Psoas muscle (tissue), 7 donors: ENCODE measurements at regions not wholly inside any gene's neighbourhood (a gene's known extent, or its start where the extent isn't known, plus 50 kb on each side); places are given as distances from the start of the nearest gene placed in this dataset.

Source experiments
- ATAC-seq, 4 donors: fragments of 200-7000 bp; cut with Tn5 transposase; one replicate each; pipeline ENCODE4 v1.9.1; 2020; ENCODE audit warnings: moderate library complexity in 3 of 4, mild to moderate bottlenecking in 2 of 4
- DNase-seq, 2 donors: peaks; one replicate each; pipeline ENCODE4 v3.0.0-alpha.2; 2020
- H3K27ac ChIP-seq: fragments of 200-600 bp; one replicate; pipeline ENCODE4 v1.8.0; 2022
- H3K27me3 ChIP-seq, 3 donors: fragments of 200-600 bp in 1 of 3; one replicate each; pipeline versions ENCODE4 v1.6.1 to v1.8.0; 2013 to 2022; ENCODE audit warnings: low read length in 2 of 3, mild to moderate bottlenecking in 2 of 3, moderate library complexity in 1 of 3; ENCODE audit not compliant: insufficient read depth in 3 of 3
- H3K36me3 ChIP-seq, 2 donors: fragments of 200-600 bp in 1 of 2; one replicate each; pipeline versions ENCODE4 v1.6.1 to v1.8.0; 2013 to 2022; ENCODE audit warnings: low read depth in 1 of 2, mild to moderate bottlenecking in 1 of 2, moderate library complexity in 1 of 2; ENCODE audit not compliant: insufficient read depth in 1 of 2
- H3K4me1 ChIP-seq: fragments of 200-600 bp; one replicate; pipeline ENCODE4 v1.8.0; 2022
- H3K4me3 ChIP-seq: fragments of 200-600 bp; one replicate; pipeline ENCODE4 v1.8.0; 2022; ENCODE audit warnings: mild to moderate bottlenecking
- H3K9me3 ChIP-seq: fragments of 200-600 bp; one replicate; pipeline ENCODE4 v1.8.0; 2022
- CTCF ChIP-seq: fragments of 200-600 bp; IDR thresholded peaks from one replicate; pipeline ENCODE4 v1.8.0; 2022; ENCODE audit warnings: antibody characterized with exemption
- WGBS, 3 donors: extraction: QIAGEN DNeasy Blood & Tissue Kit; methylation state at CpG; one replicate each; pipeline versions ENCODE4 v1.1.6 to v1.1.7; 2013; 5-methylcytosine and 5-hydroxymethylcytosine counted together
- intact Hi-C, 2 donors: fragments of 100-400 bp; cut with DNase I; formaldehyde crosslinking; loops; one replicate each; pipeline versions ENCODE4 v1.11.0 to v1.14.2; 2022
- donor health status: healthy with polysubstance abuse.
- donor health status: DM: no; HTN: no; CAD: no; lungs with moderate emphysema.
- donor health status: Bipolar disorder and iron deficiency.
- donor health status: healthy.
- donor health status: DM: yes; HTN: yes; CAD: no.
- donor health status: DM: no; HTN: no; CAD: no.
- donor health status: DM: yes; HTN: yes; CAD: no.

- Histone ChIP-seq H3K27ac (no peak overlapping the region), H3K4me3 (no peak overlapping the region), H3K4me1 (no peaks in the 10 kb centered on the region), H3K9me3 (no peaks in the 10 kb centered on the region), H3K36me3 (no peaks in the 10 kb centered on the region), H3K27me3 (no peaks in the 10 kb centered on the region)
- intact Hi-C loops: no loop called here
- ATAC-seq (peak in 1 of 4 donors; percentile 42), DNase-seq (no peak)
- no peak for TF ChIP-seq CTCF
- WGBS, 3 donors: 86 to 95% (median 91%) methylated on average over 1 of the region's 1 CpG
Measured at GRCh38 chr5:68074633-68075032, 140.9 kb upstream of the PIK3R1 start.

GRCh38 chr5:68074048-68074632, 141.4 kb upstream of the PIK3R1 start:
- Histone ChIP-seq H3K27ac (no peak overlapping the region), H3K4me1 (no peaks in the 10 kb centered on the region), H3K27me3 (no peaks in the 10 kb centered on the region), H3K36me3 (no peaks in the 10 kb centered on the region), H3K9me3 (no peaks in the 10 kb centered on the region), H3K4me3 (no peak overlapping the region)
- intact Hi-C loops: no loop called here
- ATAC-seq (no peak), DNase-seq (no peak)
- WGBS, 3 donors: 86 to 88% (median 87%) methylated on average over 1 of the region's 1 CpG
- no peak for TF ChIP-seq CTCF

- peak in 3 of 4 donors; percentile 28 to 58 (median 33) for ATAC-seq
- WGBS, 3 donors: 64 to 75% (median 70%) methylated on average over 6 of the region's 6 CpGs
- no peak overlapping the region for H3K27ac ChIP-seq
Measured at GRCh38 chr5:68071736-68072135, 143.8 kb upstream of the PIK3R1 start.

GRCh38 chr5:68071282-68071632, 144.3 kb upstream of the PIK3R1 start:
- no peaks in the 10 kb centered on the region for H3K9me3 ChIP-seq
- H3K4me3 ChIP-seq: no peak overlapping the region
- TF ChIP-seq CTCF: no peak
- H3K36me3 ChIP-seq: no peaks in the 10 kb centered on the region
- H3K27ac ChIP-seq: no peak overlapping the region
- H3K27me3 ChIP-seq: no peaks in the 10 kb centered on the region
- 52 to 66% (median 53%) methylated on average over 3 of the region's 3 CpGs for WGBS, 3 donors
- DNase-seq: no peak
- intact Hi-C loops: no loop called here
- H3K4me1 ChIP-seq: no peaks in the 10 kb centered on the region
- peak in 1 of 4 donors; percentile 43 for ATAC-seq

More at GRCh38 chr5:68071736-68072135, 143.8 kb upstream of the PIK3R1 start:
- no peaks in the 10 kb centered on the region for H3K9me3 ChIP-seq
- no peaks in the 10 kb centered on the region for H3K4me1 ChIP-seq
- no peak for TF ChIP-seq CTCF
- no peaks in the 10 kb centered on the region for H3K27me3 ChIP-seq
- H3K4me3 ChIP-seq: no peak overlapping the region
- DNase-seq: no peak
- intact Hi-C loops: no loop called here
- no peaks in the 10 kb centered on the region for H3K36me3 ChIP-seq

- Histone ChIP-seq H3K27me3 (no peaks in the 10 kb centered on the region), H3K4me3 (no peak overlapping the region), H3K4me1 (no peaks in the 10 kb centered on the region), H3K27ac (no peak overlapping the region), H3K9me3 (no peaks in the 10 kb centered on the region), H3K36me3 (no peaks in the 10 kb centered on the region)
- ATAC-seq (peak in 1 of 4 donors; percentile 27), DNase-seq (no peak)
- intact Hi-C loops: no loop called here
- TF ChIP-seq CTCF: no peak
- 16 to 27% (median 25%) methylated on average over 2 of the region's 2 CpGs for WGBS, 3 donors
Measured at GRCh38 chr5:68070591-68071281, 144.8 kb upstream of the PIK3R1 start.
